Activated CD4-positive, alpha-beta T cell treated with anti-CD3 and anti-CD28 coated beads, Interleukin-2, amount 10 ng/mL, durations not matched to agents 7 days and 5 days (primary cell): ENCODE measurements at regions not wholly inside any gene's neighbourhood (a gene's known extent, or its start where the extent isn't known, plus 50 kb on each side); places are given as distances from the start of the nearest gene placed in this dataset.

Experiments used
- CTCF ChIA-PET: fragments of 350-600 bp; sonication (Branson Sonifier 250); formaldehyde crosslinking; loops from one replicate; lab custom pipeline; 2021; ENCODE audit warnings: antibody characterized with exemption; lab: Charles Lee
- POLR2A ChIA-PET: fragments of 350-600 bp; sonication (Branson Sonifier 250); formaldehyde crosslinking; loops from one replicate; lab custom pipeline; 2021; ENCODE audit warnings: antibody characterized with exemption; lab: Charles Lee
- DNase-seq: peaks from one replicate; pipeline ENCODE4 v3.0.0-alpha.2; 2020
- H3K27ac Mint-ChIP-seq: one replicate; pipeline ENCODE4 v1.8.0; 2021; ENCODE audit warnings: mild to moderate bottlenecking, moderate library complexity, mixed read lengths
- H3K27me3 Mint-ChIP-seq: one replicate; pipeline ENCODE4 v1.8.0; 2021; ENCODE audit warnings: mixed read lengths
- H3K36me3 Mint-ChIP-seq: one replicate; pipeline ENCODE4 v1.8.0; 2021; ENCODE audit warnings: low read depth, mixed read lengths
- H3K4me1 Mint-ChIP-seq: one replicate; pipeline ENCODE4 v1.8.0; 2021; ENCODE audit warnings: mixed read lengths
- H3K4me3 Mint-ChIP-seq: one replicate; pipeline ENCODE4 v1.8.0; 2021; ENCODE audit warnings: mild to moderate bottlenecking, moderate library complexity, mixed read lengths
- H3K9me3 Mint-ChIP-seq: one replicate; pipeline ENCODE4 v1.8.0; 2021; ENCODE audit warnings: mixed read lengths

DNA sequence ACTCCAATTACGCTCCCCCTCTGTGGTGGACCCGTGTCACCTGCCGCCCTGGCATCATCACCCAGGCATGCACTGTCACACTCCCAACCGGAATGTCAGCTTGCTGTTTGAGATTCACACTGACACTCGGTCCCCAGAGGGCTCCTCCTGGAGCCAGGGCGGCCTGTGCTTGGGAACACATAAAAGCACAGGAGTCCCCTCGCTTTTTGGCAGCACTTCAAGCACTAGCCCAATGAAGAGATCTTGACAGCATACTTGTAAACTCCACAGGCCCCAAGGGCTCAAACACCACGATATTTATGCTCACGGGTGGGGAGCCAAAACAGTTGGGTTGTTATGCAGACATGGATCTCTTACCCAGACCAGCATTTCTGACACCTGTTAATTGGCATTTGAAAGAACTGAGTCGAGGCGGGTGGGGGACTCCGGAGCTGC lies 90.8 kb upstream of the EGFLAM start:
- no peak for DNase-seq
- no peaks in the 10 kb centered on the region for H3K27me3 Mint-ChIP-seq
- ChIA-PET CTCF (no interaction called here), POLR2A (no interaction called here)
- H3K4me1 Mint-ChIP-seq: no peaks in the 10 kb centered on the region
- no peaks in the 10 kb centered on the region for H3K36me3 Mint-ChIP-seq
- H3K27ac Mint-ChIP-seq: no peak overlapping the region
- H3K9me3 Mint-ChIP-seq: no peaks in the 10 kb centered on the region
- H3K4me3 Mint-ChIP-seq: no peak overlapping the region

- POLR2A ChIA-PET: no interaction called here
These were observed 91.5 kb upstream of the EGFLAM start for GRCh38 chr5:38166832-38167231.

GRCh38 chr5:38165435-38165834 lies 92.9 kb upstream of the EGFLAM start:
- Mint-ChIP-seq H3K27ac (no peak overlapping the region), H3K4me1 (no peaks in the 10 kb centered on the region), H3K9me3 (no peaks in the 10 kb centered on the region), H3K36me3 (no peaks in the 10 kb centered on the region), H3K27me3 (peaks cover 3% of the 10 kb centered on the region), H3K4me3 (no peak overlapping the region)
- ChIA-PET POLR2A (no interaction called here), CTCF (no interaction called here)
- DNase-seq: no peak

More at GRCh38 chr5:38166832-38167231, 91.5 kb upstream of the EGFLAM start:
- CTCF ChIA-PET: no interaction called here
- H3K4me1 Mint-ChIP-seq: no peaks in the 10 kb centered on the region
- no peak for DNase-seq
- H3K9me3 Mint-ChIP-seq: no peaks in the 10 kb centered on the region
- no peaks in the 10 kb centered on the region for H3K27me3 Mint-ChIP-seq
- H3K4me3 Mint-ChIP-seq: no peak overlapping the region
- no peak overlapping the region for H3K27ac Mint-ChIP-seq
- H3K36me3 Mint-ChIP-seq: no peaks in the 10 kb centered on the region

DNA sequence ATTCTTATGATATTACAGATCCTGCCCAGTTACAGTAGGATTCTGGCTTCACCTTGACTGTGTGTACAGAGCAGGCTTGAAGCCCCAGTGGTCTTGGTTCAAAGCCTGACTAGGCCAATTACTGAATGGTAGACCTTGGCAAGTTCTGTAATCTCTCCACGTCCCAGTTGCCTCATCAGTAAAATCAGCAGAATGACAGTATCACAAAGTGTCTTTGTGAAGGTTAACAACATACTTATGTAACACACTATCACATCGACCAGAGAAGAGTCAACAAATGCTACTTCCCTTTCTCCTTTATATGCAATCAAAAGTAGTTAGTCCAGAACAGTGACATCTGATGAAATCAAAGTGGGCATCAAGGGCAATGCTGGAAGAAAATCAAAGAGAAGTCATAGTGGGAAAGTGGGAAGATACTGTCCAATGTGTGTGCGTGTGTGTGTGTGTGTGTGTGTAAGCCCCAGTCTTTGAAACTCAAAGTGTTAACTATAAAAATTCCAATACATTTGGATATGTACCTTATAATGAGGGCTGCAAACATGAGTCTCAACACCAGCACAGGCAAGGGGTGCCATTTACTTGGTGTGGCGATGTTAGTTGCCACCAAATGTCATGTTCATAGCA lies 93.5 kb upstream of the EGFLAM start:
- POLR2A ChIA-PET: no interaction called here
- Mint-ChIP-seq H3K27me3 (peaks cover 3% of the 10 kb centered on the region), H3K4me1 (no peaks in the 10 kb centered on the region), H3K4me3 (no peak overlapping the region), H3K27ac (no peak overlapping the region), H3K9me3 (no peaks in the 10 kb centered on the region), H3K36me3 (no peaks in the 10 kb centered on the region)
- CTCF ChIA-PET: no interaction called here
- DNase-seq: no peak

- H3K27me3 Mint-ChIP-seq: peaks cover 8% of the 10 kb centered on the region
- CTCF ChIA-PET: no interaction called here
- no peak overlapping the region for H3K4me3 Mint-ChIP-seq
- POLR2A ChIA-PET: no interaction called here
- no peak for DNase-seq
- H3K27ac Mint-ChIP-seq: no peak overlapping the region
- no peaks in the 10 kb centered on the region for H3K9me3 Mint-ChIP-seq
- H3K4me1 Mint-ChIP-seq: no peaks in the 10 kb centered on the region
- H3K36me3 Mint-ChIP-seq: no peaks in the 10 kb centered on the region
These were observed 94.6 kb upstream of the EGFLAM start for GRCh38 chr5:38163636-38164237.

- Mint-ChIP-seq H3K27ac (no peak overlapping the region), H3K4me3 (no peak overlapping the region), H3K4me1 (no peaks in the 10 kb centered on the region), H3K27me3 (peaks cover 11% of the 10 kb centered on the region), H3K9me3 (no peaks in the 10 kb centered on the region), H3K36me3 (no peaks in the 10 kb centered on the region)
- POLR2A ChIA-PET: no interaction called here
- CTCF ChIA-PET: no interaction called here
- DNase-seq: no peak
These were observed 95.7 kb upstream of the EGFLAM start for GRCh38 chr5:38162625-38163024.

- CTCF ChIA-PET: no interaction called here
- DNase-seq: no peak
- H3K4me3 Mint-ChIP-seq: no peak overlapping the region
- POLR2A ChIA-PET: no interaction called here
- no peaks in the 10 kb centered on the region for H3K4me1 Mint-ChIP-seq
- H3K27me3 Mint-ChIP-seq: peaks cover 14% of the 10 kb centered on the region
- H3K9me3 Mint-ChIP-seq: no peaks in the 10 kb centered on the region
- no peak overlapping the region for H3K27ac Mint-ChIP-seq
- H3K36me3 Mint-ChIP-seq: no peaks in the 10 kb centered on the region
These were observed 101.3 kb upstream of the EGFLAM start for GRCh38 chr5:38157024-38157423.

- Mint-ChIP-seq H3K4me3 (no peak overlapping the region), H3K9me3 (no peaks in the 10 kb centered on the region), H3K27ac (no peak overlapping the region), H3K27me3 (peaks cover 11% of the 10 kb centered on the region), H3K4me1 (no peaks in the 10 kb centered on the region), H3K36me3 (no peaks in the 10 kb centered on the region)
- ChIA-PET POLR2A (no interaction called here), CTCF (no interaction called here)
- DNase-seq: no peak
These were observed 103.6 kb upstream of the EGFLAM start for GRCh38 chr5:38154615-38155204.

- peaks cover 3% of the 10 kb centered on the region for H3K27me3 Mint-ChIP-seq
- ChIA-PET CTCF (no interaction called here), POLR2A (no interaction called here)
- DNase-seq: no peak
- H3K36me3 Mint-ChIP-seq: no peaks in the 10 kb centered on the region
- H3K4me3 Mint-ChIP-seq: no peak overlapping the region
- no peak overlapping the region for H3K27ac Mint-ChIP-seq
- H3K9me3 Mint-ChIP-seq: no peaks in the 10 kb centered on the region
- H3K4me1 Mint-ChIP-seq: no peaks in the 10 kb centered on the region
These were observed 106.5 kb upstream of the EGFLAM start for GRCh38 chr5:38151878-38152277.

- CTCF ChIA-PET: interaction anchor here (0.6 kb wide), 1 partner anchor 166 kb away, joined by 3 read pairs; no protein-coding TSS in a partner anchor
- Mint-ChIP-seq H3K9me3 (no peaks in the 10 kb centered on the region), H3K4me1 (no peaks in the 10 kb centered on the region), H3K36me3 (no peaks in the 10 kb centered on the region), H3K4me3 (no peak overlapping the region), H3K27me3 (peaks cover 1% of the 10 kb centered on the region), H3K27ac (no peak overlapping the region)
- no peak for DNase-seq
- POLR2A ChIA-PET: no interaction called here
These were observed 108.6 kb upstream of the EGFLAM start for GRCh38 chr5:38149815-38150195.

DNA sequence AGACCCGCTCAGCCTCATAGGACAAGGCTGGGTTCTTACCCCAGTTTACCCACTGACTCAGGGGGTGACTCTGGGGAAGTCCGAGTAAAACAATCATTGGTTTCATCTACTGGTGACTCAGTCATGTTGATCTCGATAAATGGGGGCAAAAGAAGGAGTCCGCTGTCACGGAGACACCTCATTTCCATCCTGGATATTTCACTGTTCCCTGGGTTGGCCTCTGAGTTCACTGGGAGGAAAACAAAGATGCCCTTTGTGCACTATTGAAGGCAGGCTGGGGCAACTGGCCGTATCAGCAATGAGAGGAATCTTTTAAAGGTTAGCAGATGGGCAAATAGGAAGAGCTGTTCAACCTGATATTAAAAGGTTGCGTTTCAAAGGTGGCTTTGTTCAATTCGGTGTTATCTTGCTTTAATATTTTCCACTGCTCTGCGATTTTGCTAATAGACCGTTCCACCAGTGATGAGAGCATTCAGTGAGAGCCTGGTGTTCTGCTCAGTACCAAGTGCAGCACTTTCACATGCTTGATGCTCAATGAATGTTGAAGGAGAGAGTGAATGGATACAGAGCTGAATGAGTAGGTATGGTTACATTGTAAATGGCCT lies 110.2 kb upstream of the EGFLAM start:
- Mint-ChIP-seq H3K4me3 (no peak overlapping the region), H3K27me3 (peaks cover 1% of the 10 kb centered on the region), H3K36me3 (no peaks in the 10 kb centered on the region), H3K27ac (no peak overlapping the region), H3K9me3 (no peaks in the 10 kb centered on the region), H3K4me1 (no peaks in the 10 kb centered on the region)
- no peak for DNase-seq
- ChIA-PET POLR2A (no interaction called here), CTCF (no interaction called here)

- CTCF ChIA-PET: no interaction called here
- Mint-ChIP-seq H3K9me3 (no peaks in the 10 kb centered on the region), H3K4me3 (no peak overlapping the region), H3K27ac (no peak overlapping the region), H3K4me1 (no peaks in the 10 kb centered on the region), H3K27me3 (peaks cover 5% of the 10 kb centered on the region), H3K36me3 (no peaks in the 10 kb centered on the region)
- no peak for DNase-seq
- POLR2A ChIA-PET: no interaction called here
These were observed 115.0 kb upstream of the EGFLAM start for GRCh38 chr5:38143384-38143783.

- Mint-ChIP-seq H3K4me1 (no peaks in the 10 kb centered on the region), H3K4me3 (no peak overlapping the region), H3K36me3 (no peaks in the 10 kb centered on the region), H3K9me3 (no peaks in the 10 kb centered on the region), H3K27me3 (peaks cover 5% of the 10 kb centered on the region), H3K27ac (no peak overlapping the region)
- CTCF ChIA-PET: no interaction called here
- no peak for DNase-seq
- POLR2A ChIA-PET: no interaction called here
These were observed 116.7 kb upstream of the EGFLAM start for GRCh38 chr5:38141665-38142064.
